ENCODE measurements at regions not wholly inside any gene's neighbourhood (a gene's known extent, or its start where the extent isn't known, plus 50 kb on each side); places are given as distances from the start of the nearest gene placed in this dataset.

- no peak for DNase-seq (ENCODE audit: low spot score)
Measured at GRCh38 chr11:45528435-45528834, 137.0 kb downstream of the CHST1 start.

GRCh38 chr11:45527898-45528297 lies 137.5 kb downstream of the CHST1 start:
- no peak for DNase-seq (ENCODE audit: low spot score)
- intact Hi-C loops (cut with DNase I), result no loop called here

More at GRCh38 chr11:45528435-45528834, 137.0 kb downstream of the CHST1 start:
- intact Hi-C loops (cut with DNase I), result no loop called here

GRCh38 chr11:45525393-45525792 lies 140.0 kb downstream of the CHST1 start:
- DNase-seq (ENCODE audit: low spot score), result no peak
- intact Hi-C loops (cut with DNase I), result no loop called here

GRCh38 chr11:45523760-45524159 lies 141.7 kb downstream of the CHST1 start:
- intact Hi-C loops (cut with DNase I), result no loop called here
- no peak for DNase-seq (ENCODE audit: low spot score)

GRCh38 chr11:45518833-45519535 lies 146.4 kb downstream of the CHST1 start:
- no peak for DNase-seq (ENCODE audit: low spot score)
- intact Hi-C loops (cut with DNase I), result no loop called here

- DNase-seq (ENCODE audit: low spot score), result peak; percentile 66
- intact Hi-C loops (cut with DNase I), result no loop called here
Measured at GRCh38 chr11:45518141-45518832, 147.1 kb downstream of the CHST1 start.

GRCh38 chr11:45517171-45517770 lies 148.2 kb downstream of the CHST1 start:
- peak; percentile 17 for DNase-seq (ENCODE audit: low spot score)
- intact Hi-C loops (cut with DNase I), result no loop called here

- DNase-seq (ENCODE audit: low spot score), result no peak
- intact Hi-C loops (cut with DNase I), result no loop called here
Measured at GRCh38 chr11:45513821-45514340, 151.5 kb downstream of the CHST1 start.

GRCh38 chr11:45512471-45513148 lies 152.8 kb downstream of the CHST1 start:
- intact Hi-C loops (cut with DNase I), result no loop called here
- no peak for DNase-seq (ENCODE audit: low spot score)

- DNase-seq (ENCODE audit: low spot score), result no peak
- intact Hi-C loops (cut with DNase I), result no loop called here
Measured at GRCh38 chr11:45511566-45511965, 153.9 kb downstream of the CHST1 start.

- DNase-seq (ENCODE audit: low spot score), result no peak
- intact Hi-C loops (cut with DNase I), result no loop called here
Measured at GRCh38 chr11:45507916-45508315, 157.5 kb downstream of the CHST1 start.

GRCh38 chr11:45503311-45503710 lies 162.1 kb downstream of the CHST1 start:
- no peak for DNase-seq (ENCODE audit: low spot score)
- intact Hi-C loops (cut with DNase I), result no loop called here

- DNase-seq (ENCODE audit: low spot score), result no peak
- intact Hi-C loops (cut with DNase I), result no loop called here
Measured at GRCh38 chr11:45502226-45502545, 163.2 kb downstream of the CHST1 start.

- no peak for DNase-seq (ENCODE audit: low spot score)
- intact Hi-C loops (cut with DNase I), result no loop called here
Measured at GRCh38 chr11:45501392-45502225, 163.8 kb downstream of the CHST1 start.

- no peak for DNase-seq (ENCODE audit: low spot score)
- intact Hi-C loops (cut with DNase I), result no loop called here
Measured at GRCh38 chr11:45500451-45500850, 165.0 kb downstream of the CHST1 start.

GRCh38 chr11:45494738-45495137 lies 170.7 kb downstream of the CHST1 start:
- peak; percentile 33 for DNase-seq (ENCODE audit: low spot score)
- intact Hi-C loops (cut with DNase I), result no loop called here

GRCh38 chr11:45489281-45489905 lies 176.0 kb downstream of the CHST1 start:
- intact Hi-C loops (cut with DNase I), result no loop called here
- peak; percentile 36 for DNase-seq (ENCODE audit: low spot score)

- intact Hi-C loops (cut with DNase I), result no loop called here
- DNase-seq (ENCODE audit: low spot score), result no peak
Measured at GRCh38 chr11:45486461-45486860, 179.0 kb downstream of the CHST1 start.
